ENCODE measurements at regions not wholly inside any gene's neighbourhood (a gene's known extent, or its start where the extent isn't known, plus 50 kb on each side); places are given as distances from the start of the nearest gene placed in this dataset.
"Not testable (repeated sequence)": the region's sequence is repeated elsewhere in the genome, so short reads cannot be mapped to it uniquely, and the experiment has no call there.

- no peak for DNase-seq
Measured at GRCh38 chr3:187533797-187534196, 136.4 kb downstream of the SST start.

GRCh38 chr3:187531831-187532230 is 138.4 kb downstream of the SST start:
- DNase-seq = no peak

- no peak for DNase-seq
Measured at GRCh38 chr3:187522890-187523289, 147.3 kb downstream of the SST start.

DNA sequence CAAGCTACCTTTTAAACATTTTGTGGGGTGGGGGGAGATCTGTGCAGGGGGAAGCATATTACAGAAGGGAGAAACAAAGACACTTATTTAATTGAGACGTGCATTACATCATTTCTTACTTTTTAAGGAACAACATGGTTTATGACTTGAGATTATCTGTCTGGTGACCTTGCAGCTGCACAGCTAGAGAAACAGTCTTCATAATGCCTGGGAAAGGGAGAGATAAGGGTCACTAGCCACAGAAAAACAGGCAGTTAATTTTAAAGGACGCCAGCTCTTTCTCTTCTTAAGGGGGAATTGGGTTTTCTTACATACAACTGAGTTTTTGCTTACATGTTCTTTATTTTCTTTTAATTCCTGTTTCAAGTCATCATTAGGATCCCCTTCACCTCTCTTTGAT is 147.9 kb downstream of the SST start:
- no peak for DNase-seq

GRCh38 chr3:187521546-187521945 is 148.6 kb downstream of the SST start:
- no peak for DNase-seq

- no peak for DNase-seq
Measured at GRCh38 chr3:187520027-187520945, 149.9 kb downstream of the SST start.

GRCh38 chr3:187519428-187519890 is 150.7 kb downstream of the SST start:
- no peak for DNase-seq

DNA sequence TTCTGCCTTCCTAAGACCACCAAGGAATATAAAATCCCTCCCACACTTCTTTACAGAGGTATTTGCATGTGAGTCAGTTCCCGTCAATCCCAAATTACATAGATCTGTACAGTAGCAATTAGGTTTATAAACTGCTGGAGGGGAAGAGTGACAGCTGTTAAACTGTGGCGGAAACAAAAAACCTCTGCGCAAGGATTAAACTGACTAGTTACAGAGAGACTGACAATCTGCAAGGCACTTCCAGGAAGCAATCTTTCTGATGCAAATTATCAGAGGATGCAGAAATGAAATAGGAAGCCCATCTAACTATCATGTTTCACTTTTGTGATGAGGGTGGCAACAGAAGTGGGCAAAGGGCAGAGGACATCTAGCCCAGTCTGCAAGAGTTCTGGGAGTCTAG is 150.4 kb downstream of the RTP4 start:
- DNase-seq = no peak

DNA sequence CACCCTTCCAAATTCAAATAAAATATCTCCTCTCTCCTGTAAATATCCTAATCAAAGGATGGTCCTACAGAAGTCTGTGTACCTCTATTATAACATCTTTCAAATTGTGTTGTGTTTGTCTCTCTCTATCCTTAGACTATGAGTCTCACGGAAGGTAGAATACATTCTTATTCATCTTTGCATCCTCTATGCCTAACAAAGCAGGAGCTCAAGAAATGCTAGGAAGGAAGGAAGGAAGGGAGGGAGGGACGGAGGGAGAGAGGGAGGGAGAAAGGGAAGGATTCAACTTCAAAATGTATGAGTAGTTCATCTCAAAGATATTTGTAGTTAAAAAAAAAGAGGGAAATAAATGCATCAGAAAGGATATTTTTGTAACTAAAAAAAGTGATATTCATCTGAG is 150.0 kb downstream of the RTP4 start:
- no peak for DNase-seq

- DNase-seq = no peak
Measured at GRCh38 chr3:187516446-187517185, 148.4 kb downstream of the RTP4 start.

DNA sequence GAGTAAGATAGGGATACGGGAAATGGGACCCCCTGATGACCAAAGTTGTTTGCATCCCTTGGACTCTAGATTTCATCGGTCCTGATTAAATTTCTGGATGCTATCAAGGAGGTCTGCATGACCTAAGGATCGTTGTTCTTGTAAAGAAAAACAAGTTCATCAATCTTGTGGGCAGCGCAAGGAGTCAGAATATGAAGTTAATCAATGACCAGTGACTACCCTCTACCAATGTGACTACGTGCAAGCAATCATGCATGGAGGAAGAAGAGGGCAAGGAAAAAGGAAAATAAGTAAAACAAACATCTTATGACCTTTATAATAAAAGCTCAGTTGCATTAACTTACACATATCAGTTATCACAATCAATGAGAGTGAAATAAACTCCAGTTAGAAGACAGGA is 139.7 kb downstream of the RTP4 start:
- DNase-seq = no peak

DNA sequence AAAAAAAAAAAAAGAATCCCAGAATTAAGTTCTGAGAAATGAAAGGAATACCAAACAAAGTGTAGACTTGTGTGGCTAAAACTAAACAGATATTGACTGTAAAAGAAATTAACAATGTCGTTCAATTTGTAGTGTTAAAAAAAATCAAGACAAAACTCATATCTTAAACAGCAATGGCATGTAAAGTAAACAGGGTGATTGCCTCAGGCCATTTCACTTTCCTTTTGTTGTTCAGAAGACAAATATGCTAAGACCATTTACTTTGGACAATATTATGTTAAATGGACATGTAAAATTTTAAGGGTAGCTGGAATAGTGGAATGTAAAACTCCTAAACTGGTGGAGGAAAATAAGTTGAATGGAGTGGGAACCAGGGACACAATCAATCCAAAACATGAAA is 139.1 kb downstream of the RTP4 start:
- DNase-seq = no peak

DNA sequence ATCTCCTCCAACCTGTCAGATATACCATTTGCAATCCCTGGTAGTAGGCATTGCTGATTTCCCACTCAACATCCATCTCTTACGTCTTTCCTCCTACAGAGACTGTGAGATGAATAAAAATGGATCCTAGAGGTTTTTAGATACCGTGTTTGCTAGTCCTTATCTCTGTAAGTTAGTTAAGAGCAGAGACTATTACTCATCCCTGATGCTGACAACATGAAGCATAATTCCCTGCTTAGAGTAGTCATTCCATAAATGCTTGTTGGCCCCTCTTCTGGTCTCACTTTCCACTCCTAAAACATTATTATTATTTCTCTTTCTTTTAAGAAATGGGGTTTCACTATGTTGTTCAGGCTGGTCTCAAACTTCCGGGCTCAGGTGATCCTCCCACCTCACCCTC is 136.2 kb downstream of the RTP4 start:
- no peak for DNase-seq

DNA sequence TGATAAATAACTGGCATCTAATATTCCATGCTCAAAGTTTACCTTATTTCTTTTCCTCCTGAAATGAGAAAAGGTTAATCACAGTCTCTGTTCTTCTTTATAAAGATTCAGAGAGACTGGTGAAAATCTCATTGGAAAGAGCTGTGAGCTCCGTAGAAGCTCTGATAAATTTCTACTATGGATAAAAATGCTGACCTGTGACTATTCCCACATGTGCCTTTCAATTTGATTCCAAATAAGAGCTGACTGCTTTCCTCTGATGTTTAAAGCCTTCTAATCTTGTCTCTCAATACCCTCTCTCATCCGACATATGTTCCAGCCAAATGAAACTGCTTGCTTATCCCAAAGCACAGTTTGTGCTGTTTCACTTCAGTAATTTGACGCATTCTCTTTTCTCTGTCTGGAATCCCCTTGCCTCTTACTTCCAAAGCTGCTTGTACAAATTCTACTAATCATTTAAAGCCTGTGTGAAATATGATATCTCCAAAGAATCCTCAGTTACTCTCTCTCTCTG is 130.1 kb downstream of the RTP4 start:
- no peak for DNase-seq

DNA sequence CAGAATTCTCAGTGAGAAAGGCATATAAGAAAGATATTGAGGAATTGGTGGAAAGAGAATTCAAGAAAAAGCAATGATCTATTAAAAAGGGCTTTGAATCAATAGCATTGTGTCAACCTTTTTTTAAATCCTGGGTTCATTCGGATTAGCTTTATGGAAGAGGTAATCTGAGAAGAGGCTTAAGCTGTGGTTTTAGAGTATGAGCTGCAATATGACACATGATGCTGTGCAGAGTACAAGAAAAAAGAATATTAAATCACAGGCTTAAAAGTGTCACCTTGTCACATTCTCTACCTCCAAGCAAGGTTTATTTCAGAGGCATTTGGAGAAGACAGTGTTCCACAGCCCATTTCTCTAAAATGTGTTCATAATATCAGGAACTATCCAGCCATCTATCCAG is 128.9 kb downstream of the RTP4 start:
- DNase-seq = no peak

- not testable (repeated sequence) for DNase-seq
Measured at GRCh38 chr3:187494056-187494455, 125.9 kb downstream of the RTP4 start.

- no peak for DNase-seq
Measured at GRCh38 chr3:187491371-187491770, 123.2 kb downstream of the RTP4 start.

DNA sequence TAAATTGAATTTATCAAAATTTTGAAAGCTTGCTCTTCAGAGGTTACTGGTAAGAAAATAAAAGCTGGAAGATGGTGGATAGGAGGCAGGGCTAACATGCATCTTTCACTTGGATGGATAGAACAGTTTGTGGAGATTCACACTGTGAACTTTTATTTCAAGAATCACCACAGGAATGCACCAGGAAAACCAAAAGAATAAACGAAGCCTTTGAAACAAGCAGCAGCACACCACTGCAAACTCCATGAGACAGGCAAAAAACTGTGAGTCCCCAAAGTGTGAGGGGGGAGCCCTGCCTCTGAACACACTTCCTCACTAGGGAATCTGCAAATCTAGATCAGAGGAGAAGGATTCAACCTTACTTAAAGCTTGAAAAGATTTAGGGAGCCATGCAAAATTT is 122.2 kb downstream of the RTP4 start:
- DNase-seq = no peak

GRCh38 chr3:187484547-187485295 is 116.5 kb downstream of the RTP4 start:
- no peak for DNase-seq

GRCh38 chr3:187481426-187481825 is 113.2 kb downstream of the RTP4 start:
- no peak for DNase-seq

DNA sequence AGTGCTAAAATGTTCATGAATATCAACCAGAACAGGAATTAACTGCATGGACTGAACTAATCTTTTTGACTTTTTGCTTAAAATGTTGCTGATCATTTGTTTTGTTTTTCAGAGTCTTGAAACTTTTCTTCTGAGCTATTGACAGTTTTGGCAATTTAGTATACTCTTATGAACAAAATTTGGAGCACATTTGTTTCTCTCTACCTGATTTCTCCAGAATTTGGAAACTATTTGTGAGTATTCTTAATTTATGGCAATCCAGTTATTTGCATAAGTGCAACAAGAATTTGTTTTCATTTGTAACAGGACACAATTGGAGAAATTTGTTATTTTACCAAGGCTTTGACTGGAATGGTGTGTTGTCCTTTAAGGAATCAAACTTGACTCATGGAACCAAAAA is 107.4 kb downstream of the RTP4 start:
- DNase-seq = not testable (repeated sequence)

- no peak for DNase-seq
Measured at GRCh38 chr3:187473778-187474406, 105.7 kb downstream of the RTP4 start.

DNA sequence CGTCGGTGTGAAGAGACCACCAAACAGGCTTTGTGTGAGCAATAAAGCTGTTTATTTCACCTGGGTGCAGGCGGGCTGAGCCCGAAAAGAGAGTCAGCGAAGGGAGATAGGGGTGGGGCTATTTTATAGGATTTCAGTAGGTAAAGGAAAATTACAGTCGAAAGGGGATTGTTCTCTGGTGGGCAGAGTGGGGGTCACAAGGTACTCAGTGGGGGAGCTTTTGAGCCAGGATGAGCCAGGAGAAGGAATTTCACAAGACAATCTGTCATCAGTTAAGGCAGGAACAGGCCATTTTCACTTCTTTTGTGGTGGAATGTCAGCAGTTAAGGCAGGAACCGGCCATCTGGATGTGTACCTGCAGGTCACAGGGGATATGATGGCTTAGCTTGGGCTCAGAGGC is 98.1 kb downstream of the RTP4 start:
- DNase-seq = not testable (repeated sequence)

All from CD4-positive, alpha-beta T cell treated with Interleukin-17A for 4 hours (primary cell).